ENCODE measurements at regions not wholly inside any gene's neighbourhood (a gene's known extent, or its start where the extent isn't known, plus 50 kb on each side); places are given as distances from the start of the nearest gene placed in this dataset.
A peak's percentile ranks its signal among the peaks of the same experiment; 100 is the strongest.

DNA sequence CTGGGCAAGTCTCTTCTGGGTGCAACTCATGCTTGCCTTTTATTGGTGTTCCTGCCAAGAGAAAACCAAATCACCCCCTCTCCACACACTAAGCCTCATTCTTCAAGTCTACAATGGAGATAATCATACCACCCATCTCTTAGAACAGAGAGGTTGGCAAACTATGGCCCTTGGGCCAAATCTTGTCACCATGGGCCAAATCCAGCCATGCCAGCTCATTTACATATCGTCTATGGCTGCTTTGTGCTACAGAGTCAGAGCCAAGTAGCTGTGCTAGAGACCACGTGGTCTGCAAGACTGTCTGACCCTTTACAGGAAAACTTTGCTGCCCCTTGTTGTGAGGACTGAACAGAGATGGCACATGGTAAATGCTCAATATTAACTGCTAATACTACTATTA lies 270.3 kb upstream of the PARD3B start:
- H3K36me3 Mint-ChIP-seq (ENCODE audit: low read depth) = no peaks in the 10 kb centered on the region
- H3K27ac Mint-ChIP-seq = no peak overlapping the region
- no peak overlapping the region for H3K4me3 Mint-ChIP-seq
- H3K27me3 Mint-ChIP-seq (ENCODE audit: low read depth) = no peaks in the 10 kb centered on the region
- TF ChIP-seq, protein P1, sequence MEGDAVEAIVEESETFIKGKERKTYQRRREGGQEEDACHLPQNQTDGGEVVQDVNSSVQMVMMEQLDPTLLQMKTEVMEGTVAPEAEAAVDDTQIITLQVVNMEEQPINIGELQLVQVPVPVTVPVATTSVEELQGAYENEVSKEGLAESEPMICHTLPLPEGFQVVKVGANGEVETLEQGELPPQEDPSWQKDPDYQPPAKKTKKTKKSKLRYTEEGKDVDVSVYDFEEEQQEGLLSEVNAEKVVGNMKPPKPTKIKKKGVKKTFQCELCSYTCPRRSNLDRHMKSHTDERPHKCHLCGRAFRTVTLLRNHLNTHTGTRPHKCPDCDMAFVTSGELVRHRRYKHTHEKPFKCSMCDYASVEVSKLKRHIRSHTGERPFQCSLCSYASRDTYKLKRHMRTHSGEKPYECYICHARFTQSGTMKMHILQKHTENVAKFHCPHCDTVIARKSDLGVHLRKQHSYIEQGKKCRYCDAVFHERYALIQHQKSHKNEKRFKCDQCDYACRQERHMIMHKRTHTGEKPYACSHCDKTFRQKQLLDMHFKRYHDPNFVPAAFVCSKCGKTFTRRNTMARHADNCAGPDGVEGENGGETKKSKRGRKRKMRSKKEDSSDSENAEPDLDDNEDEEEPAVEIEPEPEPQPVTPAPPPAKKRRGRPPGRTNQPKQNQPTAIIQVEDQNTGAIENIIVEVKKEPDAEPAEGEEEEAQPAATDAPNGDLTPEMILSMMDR (IDR thresholded peaks at IDR 0.05; ENCODE audit: unreplicated experiment in 3 of 3) = no peak
- peaks cover 11% of the 10 kb centered on the region for H3K4me1 Mint-ChIP-seq
- peaks cover 8% of the 10 kb centered on the region for H3K9me3 Mint-ChIP-seq

DNA sequence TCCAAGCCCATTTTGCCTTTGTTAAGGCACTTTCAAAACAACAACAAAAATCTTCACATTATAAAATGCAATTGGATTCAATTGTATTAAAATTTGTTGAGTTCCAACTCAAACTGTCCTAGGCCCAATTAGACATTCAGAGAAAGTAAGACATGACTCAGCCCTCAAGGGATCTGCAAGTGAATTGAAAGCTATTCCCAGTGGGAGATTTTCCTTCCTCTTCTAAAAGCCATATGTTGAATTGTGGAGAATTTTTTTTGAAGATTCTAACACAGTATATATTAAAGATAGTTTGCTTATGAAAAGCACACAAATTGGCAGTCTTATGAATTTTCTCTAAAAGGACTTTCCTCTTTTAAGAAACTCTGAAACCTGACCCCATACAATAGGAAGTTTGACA lies 268.0 kb upstream of the PARD3B start:
- H3K4me1 Mint-ChIP-seq = peaks cover 6% of the 10 kb centered on the region
- H3K9me3 Mint-ChIP-seq = no peaks in the 10 kb centered on the region
- no peak overlapping the region for H3K4me3 Mint-ChIP-seq
- no peak overlapping the region for H3K27ac Mint-ChIP-seq
- no peaks in the 10 kb centered on the region for H3K27me3 Mint-ChIP-seq (ENCODE audit: low read depth)
- TF ChIP-seq, protein P1 (IDR thresholded peaks at IDR 0.05; ENCODE audit: unreplicated experiment in 3 of 3) = no peak
- no peaks in the 10 kb centered on the region for H3K36me3 Mint-ChIP-seq (ENCODE audit: low read depth)

DNA sequence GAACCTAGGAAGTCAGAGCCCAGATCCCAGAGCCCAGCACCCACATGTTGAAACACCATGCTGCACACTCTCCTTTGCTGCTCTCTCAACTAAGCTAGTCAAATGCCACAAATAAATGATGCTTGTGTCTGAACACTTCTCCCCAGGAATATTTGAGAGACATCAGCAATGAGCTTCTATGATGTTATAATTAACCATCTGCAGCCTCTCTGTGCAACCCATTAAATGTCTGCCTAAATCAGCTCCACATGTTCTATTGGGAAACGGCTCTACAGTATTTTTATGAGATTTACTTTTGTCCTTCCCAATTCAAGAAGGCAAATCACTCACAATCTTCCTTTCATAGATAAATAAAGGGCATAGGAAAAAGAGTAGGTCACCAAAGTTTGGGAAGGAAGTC lies 266.8 kb upstream of the PARD3B start:
- no peak overlapping the region for H3K27ac Mint-ChIP-seq

DNA sequence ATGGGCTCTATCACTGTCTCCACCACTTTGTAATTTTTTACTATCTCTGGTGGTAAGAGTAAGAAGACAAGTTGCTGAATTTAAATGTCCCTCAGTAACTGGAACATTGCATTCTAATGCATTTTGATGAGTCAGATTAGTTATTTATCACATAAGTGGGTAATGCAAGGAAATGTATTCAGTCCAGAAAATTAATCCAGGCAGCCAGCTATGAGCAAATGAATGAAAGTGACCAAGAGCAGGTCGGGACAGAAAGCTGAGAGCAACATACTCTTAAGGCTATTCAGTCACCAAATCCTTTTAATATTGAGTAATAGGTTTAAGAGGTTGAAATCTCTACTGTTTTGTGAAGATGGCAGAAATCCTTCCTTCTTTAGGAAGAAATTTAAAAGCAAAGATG lies 265.5 kb upstream of the PARD3B start:
- Mint-ChIP-seq H3K4me3 (no peak overlapping the region), H3K27ac (no peak overlapping the region), H3K9me3 (no peaks in the 10 kb centered on the region), H3K27me3 (ENCODE audit: low read depth) (peaks cover 4% of the 10 kb centered on the region), H3K4me1 (peaks cover 7% of the 10 kb centered on the region), H3K36me3 (ENCODE audit: low read depth) (no peaks in the 10 kb centered on the region)
- TF ChIP-seq, protein P1 (IDR thresholded peaks at IDR 0.05; ENCODE audit: unreplicated experiment in 3 of 3) = no peak

More for the DNA sequence above, 266.8 kb upstream of the PARD3B start:
- H3K4me1 Mint-ChIP-seq = peaks cover 7% of the 10 kb centered on the region
- TF ChIP-seq, protein P1 (IDR thresholded peaks at IDR 0.05; ENCODE audit: unreplicated experiment in 3 of 3) = no peak
- no peaks in the 10 kb centered on the region for H3K27me3 Mint-ChIP-seq (ENCODE audit: low read depth)
- no peaks in the 10 kb centered on the region for H3K9me3 Mint-ChIP-seq
- H3K36me3 Mint-ChIP-seq (ENCODE audit: low read depth) = no peaks in the 10 kb centered on the region
- H3K4me3 Mint-ChIP-seq = no peak overlapping the region

DNA sequence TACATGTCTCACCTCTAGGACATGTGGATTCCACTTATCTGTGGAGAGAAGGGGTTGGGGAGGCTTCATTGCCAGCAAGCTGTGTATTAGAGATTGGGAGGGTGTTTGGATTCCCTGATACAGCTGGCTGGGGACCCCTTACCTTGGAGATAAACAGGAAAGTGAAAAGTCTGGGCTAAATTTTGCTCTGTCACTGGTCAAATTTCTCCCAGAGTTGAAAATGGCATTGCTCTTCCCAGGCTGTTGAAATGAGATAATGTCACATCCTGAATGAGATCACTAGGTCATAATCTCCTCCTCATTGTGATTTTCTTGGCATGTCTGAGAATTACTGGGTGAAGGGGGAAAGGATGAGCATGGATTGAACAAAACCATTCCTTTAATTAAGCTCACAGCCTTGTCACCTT lies 265.0 kb upstream of the PARD3B start:
- peaks cover 4% of the 10 kb centered on the region for H3K27me3 Mint-ChIP-seq (ENCODE audit: low read depth)
- H3K36me3 Mint-ChIP-seq (ENCODE audit: low read depth) = no peaks in the 10 kb centered on the region
- no peak overlapping the region for H3K4me3 Mint-ChIP-seq
- H3K9me3 Mint-ChIP-seq = peaks cover 3% of the 10 kb centered on the region
- H3K27ac Mint-ChIP-seq = no peak overlapping the region
- TF ChIP-seq, protein P1 (IDR thresholded peaks at IDR 0.05; ENCODE audit: unreplicated experiment in 3 of 3) = no peak
- peaks cover 7% of the 10 kb centered on the region for H3K4me1 Mint-ChIP-seq

DNA sequence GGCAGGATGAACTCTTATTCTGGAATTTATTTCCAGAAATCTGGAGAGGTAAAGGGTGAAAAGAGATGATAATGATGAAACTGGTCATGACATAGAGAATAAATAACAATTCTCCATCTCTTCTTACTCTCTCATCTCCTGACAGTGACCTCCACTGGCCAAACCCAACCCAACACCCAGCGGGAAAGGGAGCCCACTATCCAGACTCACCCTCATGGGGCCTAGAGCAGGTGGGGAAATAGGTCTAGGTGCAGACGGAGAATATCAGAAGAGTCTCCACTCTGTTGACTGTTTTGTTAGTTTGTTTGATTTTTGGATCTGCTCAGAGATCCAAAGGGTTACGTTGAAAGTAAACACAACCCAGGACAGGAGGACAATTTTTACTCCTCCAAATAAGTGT lies 263.2 kb upstream of the PARD3B start:
- Mint-ChIP-seq H3K27me3 (ENCODE audit: low read depth) (peaks cover 4% of the 10 kb centered on the region), H3K36me3 (ENCODE audit: low read depth) (no peaks in the 10 kb centered on the region), H3K27ac (peak overlapping the region; percentile 19 to 84 (median 35)), H3K4me1 (peaks cover 7% of the 10 kb centered on the region), H3K4me3 (no peak overlapping the region), H3K9me3 (peaks cover 6% of the 10 kb centered on the region)
- TF ChIP-seq, protein P1 (IDR thresholded peaks at IDR 0.05; ENCODE audit: unreplicated experiment in 3 of 3) = no peak

Measured in nephron (organoid).